BLaER1 (cell line): ENCODE measurements at regions not wholly inside any gene's neighbourhood (a gene's known extent, or its start where the extent isn't known, plus 50 kb on each side); places are given as distances from the start of the nearest gene placed in this dataset.

Source experiments
- H3K27ac ChIP-seq: shearing (Covaris generic); formaldehyde crosslinking; 2 replicates; pipeline ENCODE4 v1.8.1; 2022
- H3K27me3 ChIP-seq: shearing (Covaris generic); formaldehyde crosslinking; 2 replicates; pipeline ENCODE4 v1.8.1; 2022
- H3K36me3 ChIP-seq: shearing (Covaris generic); formaldehyde crosslinking; 2 replicates; pipeline ENCODE4 v1.8.1; 2022
- H3K4me1 ChIP-seq: shearing (Covaris generic); formaldehyde crosslinking; 2 replicates; pipeline ENCODE4 v1.8.1; 2022
- H3K4me2 ChIP-seq: shearing (Covaris generic); formaldehyde crosslinking; 2 replicates; pipeline ENCODE4 v1.8.1; 2022
- H3K4me3 ChIP-seq: shearing (Covaris generic); formaldehyde crosslinking; 2 replicates; pipeline ENCODE4 v1.8.1; 2022
- H3K9ac ChIP-seq: shearing (Covaris generic); formaldehyde crosslinking; 2 replicates; pipeline ENCODE4 v1.8.1; 2022
- H3K9me3 ChIP-seq: shearing (Covaris generic); formaldehyde crosslinking; 2 replicates; pipeline ENCODE4 v1.8.1; 2022
- H4K20me1 ChIP-seq: shearing (Covaris generic); formaldehyde crosslinking; 2 replicates; pipeline ENCODE4 v1.8.1; 2022
- Cebpa-rat ChIP-seq: shearing (Covaris generic); IDR thresholded peaks from 2 replicates; pipeline ENCODE4 v1.8.1; 2022

DNA sequence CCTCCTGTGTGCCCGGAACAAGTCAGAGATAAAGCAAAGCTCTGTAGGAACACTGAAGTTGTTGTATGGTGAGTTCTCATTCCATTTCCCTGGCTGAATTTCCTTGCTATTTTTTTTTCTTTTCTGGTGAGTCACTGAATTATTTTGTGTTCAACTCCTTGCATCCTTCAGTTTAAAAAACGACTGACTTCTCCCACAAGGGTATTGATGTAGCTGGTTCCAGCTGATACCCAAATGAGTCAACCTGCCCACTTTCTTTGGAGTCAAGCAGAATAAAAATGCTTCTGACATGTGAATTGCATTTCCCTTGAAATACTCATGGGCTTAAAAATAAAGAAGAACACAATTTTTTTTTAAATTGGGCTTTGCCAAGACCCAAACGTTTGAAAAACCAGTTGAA is 85.5 kb downstream of the SHOX start:
- no peaks in the 10 kb centered on the region for H4K20me1 ChIP-seq
- H3K27ac ChIP-seq = no peak overlapping the region
- no peak overlapping the region for H3K4me2 ChIP-seq
- H3K9me3 ChIP-seq = peaks cover 23% of the 10 kb centered on the region
- no peak for TF ChIP-seq Cebpa-rat
- H3K27me3 ChIP-seq = no peaks in the 10 kb centered on the region
- H3K4me3 ChIP-seq = no peak overlapping the region
- H3K36me3 ChIP-seq = no peaks in the 10 kb centered on the region
- H3K9ac ChIP-seq = no peak overlapping the region
- H3K4me1 ChIP-seq = no peaks in the 10 kb centered on the region

GRCh38 chrX:714131-714530 is 83.5 kb downstream of the SHOX start:
- TF ChIP-seq Cebpa-rat = no peak
- Histone ChIP-seq H3K9me3 (peaks cover 23% of the 10 kb centered on the region), H3K36me3 (no peaks in the 10 kb centered on the region), H3K4me1 (no peaks in the 10 kb centered on the region), H3K27ac (no peak overlapping the region), H3K4me2 (no peak overlapping the region), H3K4me3 (no peak overlapping the region), H3K9ac (no peak overlapping the region), H4K20me1 (no peaks in the 10 kb centered on the region), H3K27me3 (no peaks in the 10 kb centered on the region)
